ENCODE measurements at regions not wholly inside any gene's neighbourhood (a gene's known extent, or its start where the extent isn't known, plus 50 kb on each side); places are given as distances from the start of the nearest gene placed in this dataset.

GRCh38 chr5:23648656-23649055, 141.2 kb downstream of the PRDM9 start:
- DNase-seq (ENCODE audit: low read depth): no peak
- no peak for TF ChIP-seq CTCF (conservative IDR thresholded peaks at IDR 0.05; ENCODE audit: low read depth, low read length)
- no peak overlapping the region for H3K4me3 ChIP-seq (ENCODE audit: low read depth, low read length)

GRCh38 chr5:23649594-23649993, 142.2 kb downstream of the PRDM9 start:
- no peak overlapping the region for H3K4me3 ChIP-seq (ENCODE audit: low read depth, low read length)
- DNase-seq (ENCODE audit: low read depth): no peak
- no peak for TF ChIP-seq CTCF (conservative IDR thresholded peaks at IDR 0.05; ENCODE audit: low read depth, low read length)

- no peak for TF ChIP-seq CTCF (conservative IDR thresholded peaks at IDR 0.05; ENCODE audit: low read depth, low read length)
- no peak for DNase-seq (ENCODE audit: low read depth)
- no peak overlapping the region for H3K4me3 ChIP-seq (ENCODE audit: low read depth, low read length)
These were observed 148.3 kb downstream of the PRDM9 start for GRCh38 chr5:23655674-23656073.

- H3K4me3 ChIP-seq (ENCODE audit: low read depth, low read length): no peak overlapping the region
- no peak for TF ChIP-seq CTCF (conservative IDR thresholded peaks at IDR 0.05; ENCODE audit: low read depth, low read length)
- DNase-seq (ENCODE audit: low read depth): no peak
These were observed 168.0 kb downstream of the PRDM9 start for GRCh38 chr5:23675456-23675855.

GRCh38 chr5:23677996-23678395, 170.6 kb downstream of the PRDM9 start:
- H3K4me3 ChIP-seq (ENCODE audit: low read depth, low read length): no peak overlapping the region
- TF ChIP-seq CTCF (conservative IDR thresholded peaks at IDR 0.05; ENCODE audit: low read depth, low read length): no peak
- no peak for DNase-seq (ENCODE audit: low read depth)

- no peak overlapping the region for H3K4me3 ChIP-seq (ENCODE audit: low read depth, low read length)
- no peak for DNase-seq (ENCODE audit: low read depth)
- no peak for TF ChIP-seq CTCF (conservative IDR thresholded peaks at IDR 0.05; ENCODE audit: low read depth, low read length)
These were observed 176.7 kb downstream of the PRDM9 start for GRCh38 chr5:23684103-23684502.

- no peak for DNase-seq (ENCODE audit: low read depth)
- no peak for TF ChIP-seq CTCF (conservative IDR thresholded peaks at IDR 0.05; ENCODE audit: low read depth, low read length)
- no peak overlapping the region for H3K4me3 ChIP-seq (ENCODE audit: low read depth, low read length)
These were observed 196.8 kb downstream of the PRDM9 start for GRCh38 chr5:23703940-23704855.

All from epithelial cell of proximal tubule (primary cell).